ENCODE measurements at regions not wholly inside any gene's neighbourhood (a gene's known extent, or its start where the extent isn't known, plus 50 kb on each side); places are given as distances from the start of the nearest gene placed in this dataset.

- no peak for DNase-seq
Observed at GRCh38 chr15:97124790-97125189, 794.3 kb downstream of the NR2F2 start.

- no peak for DNase-seq
Observed at GRCh38 chr15:97126553-97127233, 796.2 kb downstream of the NR2F2 start.

- no peak for DNase-seq
Observed at GRCh38 chr15:97129674-97130073, 799.2 kb downstream of the NR2F2 start.

GRCh38 chr15:97140216-97140615, 809.7 kb downstream of the NR2F2 start:
- no peak for DNase-seq

GRCh38 chr15:97141360-97141759, 810.9 kb downstream of the NR2F2 start:
- no peak for DNase-seq

- no peak for DNase-seq
Observed at GRCh38 chr15:97141871-97142270, 811.4 kb downstream of the NR2F2 start.

- no peak for DNase-seq
Observed at GRCh38 chr15:97143592-97144376, 813.3 kb downstream of the NR2F2 start.

GRCh38 chr15:97144377-97144711, 813.8 kb downstream of the NR2F2 start:
- no peak for DNase-seq

- no peak for DNase-seq
Observed at GRCh38 chr15:97146929-97147870, 813.3 kb upstream of the ARRDC4 start.

GRCh38 chr15:97153356-97153965, 807.0 kb upstream of the ARRDC4 start:
- DNase-seq = no peak

- no peak for DNase-seq
Observed at GRCh38 chr15:97156739-97157265, 803.7 kb upstream of the ARRDC4 start.

- no peak for DNase-seq
Observed at GRCh38 chr15:97162805-97163495, 797.6 kb upstream of the ARRDC4 start.

GRCh38 chr15:97165205-97165604, 795.3 kb upstream of the ARRDC4 start:
- DNase-seq = no peak

GRCh38 chr15:97168704-97169475, 791.6 kb upstream of the ARRDC4 start:
- no peak for DNase-seq

- DNase-seq = no peak
Observed at GRCh38 chr15:97171556-97171955, 788.9 kb upstream of the ARRDC4 start.

GRCh38 chr15:97174886-97175540, 785.5 kb upstream of the ARRDC4 start:
- DNase-seq = no peak

GRCh38 chr15:97177151-97177577, 783.3 kb upstream of the ARRDC4 start:
- no peak for DNase-seq

- no peak for DNase-seq
Observed at GRCh38 chr15:97182581-97182980, 777.9 kb upstream of the ARRDC4 start.

- no peak for DNase-seq
Observed at GRCh38 chr15:97189162-97189780, 771.2 kb upstream of the ARRDC4 start.

- no peak for DNase-seq
Observed at GRCh38 chr15:97194750-97195149, 765.8 kb upstream of the ARRDC4 start.
